GM12878 (cell line): ENCODE measurements at regions not wholly inside any gene's neighbourhood (a gene's known extent, or its start where the extent isn't known, plus 50 kb on each side); places are given as distances from the start of the nearest gene placed in this dataset.

Source experiments
- CHD4 ChIP-seq: fragments of 200-600 bp; sonication (generic); IDR thresholded peaks from 2 replicates; pipeline ENCODE4 v1.6.1; 2016; ENCODE audit warnings: mild to moderate bottlenecking
- SRF ChIP-seq, 2 experiments: IDR thresholded peaks; 2 replicates each; pipeline ENCODE4 v1.6.1; 2011; ENCODE audit warnings: low read depth in 2 of 2, low read length in 2 of 2, mild to moderate bottlenecking in 1 of 2, moderate library complexity in 1 of 2
- TF ChIP-seq, protein P1 (sequence below), 3 experiments: IDR thresholded peaks in 2 of 3; conservative IDR thresholded peaks in 1 of 3; 2 replicates each; pipeline ENCODE4 v1.5.1; 2011; ENCODE audit warnings: low read depth in 3 of 3, low read length in 3 of 3, mild to moderate bottlenecking in 3 of 3, control low read depth in 2 of 3, moderate library complexity in 2 of 3, inconsistent platforms in 1 of 3, mixed read lengths in 1 of 3; ENCODE audit not compliant: control insufficient read depth in 2 of 3, insufficient read depth in 1 of 3; ENCODE audit errors: extremely low read depth in 1 of 3

- TF ChIP-seq, protein P1, sequence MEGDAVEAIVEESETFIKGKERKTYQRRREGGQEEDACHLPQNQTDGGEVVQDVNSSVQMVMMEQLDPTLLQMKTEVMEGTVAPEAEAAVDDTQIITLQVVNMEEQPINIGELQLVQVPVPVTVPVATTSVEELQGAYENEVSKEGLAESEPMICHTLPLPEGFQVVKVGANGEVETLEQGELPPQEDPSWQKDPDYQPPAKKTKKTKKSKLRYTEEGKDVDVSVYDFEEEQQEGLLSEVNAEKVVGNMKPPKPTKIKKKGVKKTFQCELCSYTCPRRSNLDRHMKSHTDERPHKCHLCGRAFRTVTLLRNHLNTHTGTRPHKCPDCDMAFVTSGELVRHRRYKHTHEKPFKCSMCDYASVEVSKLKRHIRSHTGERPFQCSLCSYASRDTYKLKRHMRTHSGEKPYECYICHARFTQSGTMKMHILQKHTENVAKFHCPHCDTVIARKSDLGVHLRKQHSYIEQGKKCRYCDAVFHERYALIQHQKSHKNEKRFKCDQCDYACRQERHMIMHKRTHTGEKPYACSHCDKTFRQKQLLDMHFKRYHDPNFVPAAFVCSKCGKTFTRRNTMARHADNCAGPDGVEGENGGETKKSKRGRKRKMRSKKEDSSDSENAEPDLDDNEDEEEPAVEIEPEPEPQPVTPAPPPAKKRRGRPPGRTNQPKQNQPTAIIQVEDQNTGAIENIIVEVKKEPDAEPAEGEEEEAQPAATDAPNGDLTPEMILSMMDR (IDR thresholded peaks at IDR 0.05 in 2 of 3, conservative IDR thresholded peaks at IDR 0.05 in 1 of 3; ENCODE audit: control insufficient read depth in 2 of 3, extremely low read depth in 1 of 3, insufficient read depth in 1 of 3, low read depth in 3 of 3, low read length in 3 of 3) = no peak
- TF ChIP-seq SRF (IDR thresholded peaks at IDR 0.05; ENCODE audit: low read depth in 2 of 2, low read length in 2 of 2) (no peak), CHD4 (no peak)
These were observed 920.8 kb downstream of the TYW1 start for GRCh38 chr7:67917437-67917755.
